HCT116 (cell line): ENCODE measurements at regions not wholly inside any gene's neighbourhood (a gene's known extent, or its start where the extent isn't known, plus 50 kb on each side); places are given as distances from the start of the nearest gene placed in this dataset.

Source experiments
- ATAC-seq: fragments of 200-7000 bp; cut with Tn5 transposase; 2 replicates; pipeline ENCODE4 v1.9.1; 2020; ENCODE audit warnings: mild to moderate bottlenecking, moderate library complexity
- BruUV-seq: library from RNA; stranded (reverse); fragments of 400-500 nt; replicated peaks from 2 replicates; lab custom pipeline; 2021; lab: Mats Ljungman, UMichigan
- CTCF ChIA-PET: fragments of 300-600 bp; sonication (Branson Sonifier 250); formaldehyde crosslinking; loops from one replicate; lab custom pipeline; 2021; ENCODE audit warnings: antibody characterized with exemption; lab: Charles Lee
- POLR2A ChIA-PET: fragments of 300-600, 350-600 bp; sonication (Branson Sonifier 250); formaldehyde crosslinking; loops from one replicate; lab custom pipeline; 2021; ENCODE audit warnings: antibody characterized with exemption; lab: Charles Lee
- RAD21 ChIA-PET, 2 experiments: fragments of 300-600 bp; sonication (Branson Sonifier 250); formaldehyde crosslinking; loops; one replicate each; lab custom pipeline; 2023; ENCODE audit warnings: low total read pairs in 2 of 2; ENCODE audit not compliant: uncharacterized antibody in 2 of 2, unreplicated experiment in 2 of 2, low non-redundant PET in 1 of 2; lab: Charles Lee
- DNase-seq: peaks from one replicate; pipeline ENCODE4 v3.0.0-alpha.2; 2010; ENCODE audit warnings: low read depth, low spot score
- H2AFZ ChIP-seq: fragments of 200-600 bp; shearing (Covaris generic), sonication (generic); 2 replicates; pipeline ENCODE4 v1.6.1; 2017; ENCODE audit warnings: low read depth, mixed run types, mixed read lengths, antibody characterized with exemption, low read length; ENCODE audit not compliant: poor library complexity, severe bottlenecking
- H3K27ac ChIP-seq: 2 replicates; pipeline ENCODE4 v1.5.1; 2012; ENCODE audit warnings: low read depth, low read length
- H3K27me3 ChIP-seq: fragments of 200-600 bp; sonication (generic); 2 replicates; pipeline ENCODE4 v1.6.1; 2016; ENCODE audit warnings: mixed run types, low read length, mixed read lengths; ENCODE audit not compliant: insufficient read depth
- H3K36me3 ChIP-seq, 2 experiments: fragments of 200-500 bp in 1 of 2; fragments of 200-600 bp in 1 of 2; sonication (Bioruptor generic) in 1 of 2; sonication (generic) in 1 of 2; 2 replicates each; pipeline versions ENCODE4 v1.5.1 to v1.6.1; 2014 to 2016; ENCODE audit warnings: low read length in 2 of 2, inconsistent platforms in 1 of 2, mixed read lengths in 1 of 2, mixed run types in 1 of 2; ENCODE audit not compliant: insufficient read depth in 2 of 2, control insufficient read depth in 1 of 2
- H3K4me1 ChIP-seq, 2 experiments: fragments of 200-600 bp in 1 of 2; sonication (generic) in 1 of 2; 2 replicates each; pipeline versions ENCODE4 v1.5.1 to v1.6.1; 2012 to 2017; ENCODE audit warnings: low read length in 2 of 2, inconsistent platforms in 1 of 2, mild to moderate bottlenecking in 1 of 2, mixed read lengths in 1 of 2, mixed run types in 1 of 2, moderate library complexity in 1 of 2; ENCODE audit not compliant: insufficient read depth in 2 of 2, control insufficient read depth in 1 of 2
- H3K4me2 ChIP-seq: fragments of 200-600 bp; sonication (generic); 2 replicates; pipeline ENCODE4 v1.6.1; 2017; ENCODE audit warnings: mixed run types, low read length, mixed read lengths
- H3K4me3 ChIP-seq, 2 experiments: fragments of 200-600 bp in 1 of 2; sonication (generic) in 1 of 2; replicated peaks in 1 of 2; 2 replicates each; pipeline ENCODE4 v1.5.1; 2011 to 2016; ENCODE audit warnings: low read length in 2 of 2, control low read depth in 1 of 2, low read depth in 1 of 2, mild to moderate bottlenecking in 1 of 2, mixed read lengths in 1 of 2, mixed run types in 1 of 2
- H3K79me2 ChIP-seq: fragments of 200-600 bp; sonication (generic); 2 replicates; pipeline ENCODE4 v1.6.1; 2017; ENCODE audit warnings: mild to moderate bottlenecking, mixed run types, low read length, moderate library complexity, mixed read lengths; ENCODE audit not compliant: insufficient read depth
- H3K9ac ChIP-seq: fragments of 200-600 bp; sonication (generic); 2 replicates; pipeline ENCODE4 v1.6.1; 2016; ENCODE audit warnings: low read length, mixed read lengths
- H3K9me2 ChIP-seq: fragments of 200-600 bp; sonication (generic), shearing (Covaris generic); 2 replicates; pipeline ENCODE4 v1.6.1; 2017; ENCODE audit warnings: mixed run types, mild to moderate bottlenecking, moderate library complexity; ENCODE audit not compliant: insufficient read depth
- H3K9me3 ChIP-seq, 2 experiments: fragments of 200-500 bp in 1 of 2; fragments of 200-600 bp in 1 of 2; sonication (Bioruptor generic) in 1 of 2; sonication (generic) in 1 of 2; 2 replicates each; pipeline ENCODE4 v1.6.1; 2014 to 2017; ENCODE audit warnings: low read length in 2 of 2, mixed read lengths in 2 of 2, inconsistent platforms in 1 of 2, low read depth in 1 of 2, mild to moderate bottlenecking in 1 of 2, mixed run types in 1 of 2, moderate library complexity in 1 of 2; ENCODE audit not compliant: control insufficient read depth in 1 of 2, insufficient read depth in 1 of 2
- H4K20me1 ChIP-seq: fragments of 200-600 bp; sonication (generic), shearing (Covaris generic); 2 replicates; pipeline ENCODE4 v1.6.1; 2017; ENCODE audit warnings: mixed run types, mild to moderate bottlenecking, moderate library complexity; ENCODE audit not compliant: insufficient read depth
- ATF3 ChIP-seq: IDR thresholded peaks from 2 replicates; pipeline ENCODE4 v1.6.1; 2012
- CEBPB ChIP-seq: IDR thresholded peaks from 2 replicates; pipeline ENCODE4 v1.6.1; 2012; ENCODE audit warnings: low read depth
- EGR1 ChIP-seq: IDR thresholded peaks from 2 replicates; pipeline ENCODE4 v1.6.1; 2012; ENCODE audit warnings: low read depth
- ELF1 ChIP-seq: IDR thresholded peaks from 2 replicates; pipeline ENCODE4 v1.6.1; 2012; ENCODE audit warnings: low read depth, borderline replicate concordance
- EZH2 ChIP-seq: fragments of 200-600 bp; sonication (generic); IDR thresholded peaks from 2 replicates; pipeline ENCODE4 v1.6.1; 2017; ENCODE audit warnings: antibody characterized with exemption, mixed run types
- EZH2phosphoT487 ChIP-seq: fragments of 200-600 bp; IDR thresholded peaks from 2 replicates; pipeline ENCODE4 v1.6.1; 2018; ENCODE audit warnings: antibody characterized with exemption, borderline replicate concordance
- FOSL1 ChIP-seq: IDR thresholded peaks from 2 replicates; pipeline ENCODE4 v1.6.1; 2012; ENCODE audit warnings: low read depth
- JUND ChIP-seq: IDR thresholded peaks from 2 replicates; pipeline ENCODE4 v1.6.1; 2012
- MAX ChIP-seq: IDR thresholded peaks from 2 replicates; pipeline ENCODE4 v1.6.1; 2012
- POLR2AphosphoS5 ChIP-seq: IDR thresholded peaks from 2 replicates; pipeline ENCODE4 v1.6.1; 2011; ENCODE audit warnings: mild to moderate bottlenecking, low read depth, low read length, moderate library complexity
- ZBTB33 ChIP-seq: IDR thresholded peaks from 2 replicates; pipeline ENCODE4 v1.6.1; 2011; ENCODE audit warnings: mild to moderate bottlenecking, low read length, moderate library complexity; ENCODE audit not compliant: insufficient replicate concordance; ENCODE audit errors: extremely low read depth
- ZFX ChIP-seq: fragments of 450-650 bp; IDR thresholded peaks from 2 replicates; pipeline ENCODE4 v1.6.1; 2017
- intact Hi-C: fragments of 100-400 bp; cut with micrococcal nuclease; formaldehyde crosslinking; loops from 2 replicates; pipeline ENCODE4 v1.10.0; 2022
- TF ChIP-seq, protein P1 (sequence below): IDR thresholded peaks from 2 replicates; pipeline ENCODE4 v1.6.1; 2012; ENCODE audit warnings: low read depth

- TF ChIP-seq ZBTB33 (no peak), ELF1 (no peak), ATF3 (no peak), CEBPB (no peak)
Observed at GRCh38 chrX:1894026-1894294, 279.1 kb downstream of the ASMT start (continued).

DNA sequence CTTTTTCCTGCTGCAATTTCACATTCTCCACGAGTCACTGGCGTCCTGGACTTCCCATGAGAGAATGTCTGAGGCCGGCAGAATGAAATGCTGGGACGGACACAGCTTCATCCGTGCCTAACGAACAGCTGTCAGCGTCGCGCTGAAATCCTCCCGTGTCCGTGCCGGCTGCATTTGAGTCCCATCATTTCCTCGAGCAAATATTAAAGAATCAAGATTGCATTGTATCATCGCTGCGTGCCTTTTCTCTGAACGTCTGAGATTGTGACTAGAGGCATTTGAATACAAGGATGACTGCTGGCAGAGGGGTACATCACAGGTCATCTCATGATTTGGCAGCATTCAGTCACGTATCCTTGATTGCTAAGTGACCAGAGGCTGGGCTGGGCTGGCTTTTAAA is 279.9 kb downstream of the ASMT start:
- intact Hi-C loops: loop anchor here (10.0 kb wide), 1 partner anchor 700 kb away; no protein-coding TSS in a partner anchor
- H3K9ac ChIP-seq: no peak overlapping the region
- no peaks in the 10 kb centered on the region for H4K20me1 ChIP-seq
- no peak overlapping the region for H3K27ac ChIP-seq
- H3K27me3 ChIP-seq: no peaks in the 10 kb centered on the region
- CTCF ChIA-PET: no interaction called here
- H3K4me3 ChIP-seq: no peak overlapping the region
- ATAC-seq: no peak
- TF ChIP-seq CEBPB (no peak), EGR1 (no peak), EZH2 (no peak), EZH2phosphoT487 (no peak), POLR2AphosphoS5 (no peak), ZFX (no peak), JUND (no peak), FOSL1 (no peak), ELF1 (no peak), MAX (no peak)
- TF ChIP-seq, protein P1, sequence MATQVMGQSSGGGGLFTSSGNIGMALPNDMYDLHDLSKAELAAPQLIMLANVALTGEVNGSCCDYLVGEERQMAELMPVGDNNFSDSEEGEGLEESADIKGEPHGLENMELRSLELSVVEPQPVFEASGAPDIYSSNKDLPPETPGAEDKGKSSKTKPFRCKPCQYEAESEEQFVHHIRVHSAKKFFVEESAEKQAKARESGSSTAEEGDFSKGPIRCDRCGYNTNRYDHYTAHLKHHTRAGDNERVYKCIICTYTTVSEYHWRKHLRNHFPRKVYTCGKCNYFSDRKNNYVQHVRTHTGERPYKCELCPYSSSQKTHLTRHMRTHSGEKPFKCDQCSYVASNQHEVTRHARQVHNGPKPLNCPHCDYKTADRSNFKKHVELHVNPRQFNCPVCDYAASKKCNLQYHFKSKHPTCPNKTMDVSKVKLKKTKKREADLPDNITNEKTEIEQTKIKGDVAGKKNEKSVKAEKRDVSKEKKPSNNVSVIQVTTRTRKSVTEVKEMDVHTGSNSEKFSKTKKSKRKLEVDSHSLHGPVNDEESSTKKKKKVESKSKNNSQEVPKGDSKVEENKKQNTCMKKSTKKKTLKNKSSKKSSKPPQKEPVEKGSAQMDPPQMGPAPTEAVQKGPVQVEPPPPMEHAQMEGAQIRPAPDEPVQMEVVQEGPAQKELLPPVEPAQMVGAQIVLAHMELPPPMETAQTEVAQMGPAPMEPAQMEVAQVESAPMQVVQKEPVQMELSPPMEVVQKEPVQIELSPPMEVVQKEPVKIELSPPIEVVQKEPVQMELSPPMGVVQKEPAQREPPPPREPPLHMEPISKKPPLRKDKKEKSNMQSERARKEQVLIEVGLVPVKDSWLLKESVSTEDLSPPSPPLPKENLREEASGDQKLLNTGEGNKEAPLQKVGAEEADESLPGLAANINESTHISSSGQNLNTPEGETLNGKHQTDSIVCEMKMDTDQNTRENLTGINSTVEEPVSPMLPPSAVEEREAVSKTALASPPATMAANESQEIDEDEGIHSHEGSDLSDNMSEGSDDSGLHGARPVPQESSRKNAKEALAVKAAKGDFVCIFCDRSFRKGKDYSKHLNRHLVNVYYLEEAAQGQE: no peak
- TF ChIP-seq, all 23 proteins: peak for 0
- no peaks in the 10 kb centered on the region for H3K79me2 ChIP-seq
- no peaks in the 10 kb centered on the region; a peak in 1 of 4 replicates for H3K9me3 ChIP-seq
- H3K9me2 ChIP-seq: no peaks in the 10 kb centered on the region
- H3K4me2 ChIP-seq: no peak overlapping the region
- H3K4me1 ChIP-seq: no peaks in the 10 kb centered on the region
- H2AFZ ChIP-seq: no peak overlapping the region
- POLR2A ChIA-PET: no interaction called here
- BruUV-seq: no TSS peak
- no peaks in the 10 kb centered on the region for H3K36me3 ChIP-seq
- RAD21 ChIA-PET: no interaction called here
- DNase-seq: no peak
